Esophagus muscularis mucosa (tissue), 3 donors: ENCODE measurements at regions not wholly inside any gene's neighbourhood (a gene's known extent, or its start where the extent isn't known, plus 50 kb on each side); places are given as distances from the start of the nearest gene placed in this dataset.

ENCODE experiments used
- CTCF ChIP-seq, 3 experiments: fragments of 200-600 bp in 2 of 3; fragments of 450-650 bp in 1 of 3; sonication (generic) in 2 of 3; IDR thresholded peaks; one replicate each; pipeline ENCODE4 v1.5.1; 2017 to 2019; ENCODE audit warnings: antibody characterized with exemption in 3 of 3, mild to moderate bottlenecking in 2 of 3, moderate library complexity in 1 of 3
- POLR2A ChIP-seq: fragments of 450-650 bp; IDR thresholded peaks from one replicate; pipeline ENCODE4 v1.6.1; 2017; ENCODE audit warnings: antibody characterized with exemption, moderate library complexity, mild to moderate bottlenecking, low read depth

- no peak for TF ChIP-seq CTCF (IDR thresholded peaks at IDR 0.05)
- no peak for TF ChIP-seq POLR2A
Observed at GRCh38 chr6:130537447-130537846, 171.6 kb downstream of the TMEM200A start.
